Testis (tissue), 2 donors: ENCODE measurements at regions not wholly inside any gene's neighbourhood (a gene's known extent, or its start where the extent isn't known, plus 50 kb on each side); places are given as distances from the start of the nearest gene placed in this dataset.

ENCODE experiments used
- DNase-seq: peaks from one replicate; pipeline ENCODE4 v3.0.0-alpha.2; 2019
- H3K27ac ChIP-seq, 2 donors: fragments of 200-600 bp; sonication (generic); one replicate each; pipeline ENCODE4 v1.5.1; 2019
- H3K27me3 ChIP-seq: fragments of 200-600 bp; sonication (generic); one replicate; pipeline ENCODE4 v1.5.1; 2019
- H3K36me3 ChIP-seq: fragments of 200-600 bp; sonication (generic); one replicate; pipeline ENCODE4 v1.5.1; 2017; ENCODE audit warnings: low read depth; ENCODE audit errors: missing control alignments
- H3K4me1 ChIP-seq: fragments of 200-600 bp; sonication (generic); one replicate; pipeline ENCODE4 v1.5.1; 2019
- H3K4me3 ChIP-seq, 2 donors: fragments of 200-600 bp; sonication (generic); one replicate each; pipeline ENCODE4 v1.5.1; 2017 to 2019
- H3K9me3 ChIP-seq: fragments of 200-600 bp; sonication (generic); one replicate; pipeline ENCODE4 v1.5.1; 2017
- CTCF ChIP-seq, 3 experiments: fragments of 450-650 bp in 2 of 3; fragments of 200-600 bp in 1 of 3; sonication (generic) in 1 of 3; IDR thresholded peaks; one replicate each; pipeline ENCODE4 v1.5.1; 2016 to 2019; ENCODE audit warnings: antibody characterized with exemption in 3 of 3, mild to moderate bottlenecking in 2 of 3, moderate library complexity in 1 of 3
- POLR2A ChIP-seq: fragments of 450-650 bp; IDR thresholded peaks from one replicate; pipeline ENCODE4 v1.6.1; 2017; ENCODE audit warnings: antibody characterized with exemption, mild to moderate bottlenecking, moderate library complexity
- WGBS, 2 donors: methylation state at CpG; one replicate each; pipeline ENCODE4 v1.1.5; 2018; 5-methylcytosine and 5-hydroxymethylcytosine counted together
- intact Hi-C: fragments of 100-400 bp; cut with DNase I; formaldehyde crosslinking; loops from one replicate; pipeline ENCODE4 v1.15.1; 2023; ENCODE audit warnings: low total_unique reads

DNA sequence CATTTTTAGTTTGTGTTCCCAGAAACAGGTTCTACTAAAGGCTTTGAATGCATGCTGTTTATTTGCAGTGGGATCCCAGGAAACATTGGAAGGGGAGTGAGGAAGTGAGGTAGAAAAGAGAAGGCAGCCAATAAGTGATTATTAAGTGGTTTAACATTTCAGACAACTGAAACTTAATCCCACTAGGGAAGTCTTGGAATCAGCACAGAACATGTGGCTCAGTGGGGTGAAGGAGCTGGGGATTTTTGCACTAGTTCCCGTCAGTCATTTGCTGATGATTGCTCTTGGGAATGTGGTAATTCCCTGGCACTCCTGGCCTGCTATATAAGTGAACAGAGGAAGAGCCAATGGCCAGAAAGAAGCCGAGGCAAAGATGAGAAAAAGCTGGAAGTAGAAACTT is 1053.0 kb upstream of the IGFBP7 start:
- no peaks in the 10 kb centered on the region for H3K36me3 ChIP-seq
- peak; percentile 14 for DNase-seq
- no peaks in the 10 kb centered on the region for H3K9me3 ChIP-seq
- TF ChIP-seq POLR2A (no peak), CTCF (IDR thresholded peaks at IDR 0.05) (no peak)
- intact Hi-C loops: no loop called here
- H3K27ac ChIP-seq: no peak overlapping the region
- WGBS, 2 donors: 42 to 47% methylated on average over 2 of the region's 2 CpGs
- H3K4me1 ChIP-seq: no peaks in the 10 kb centered on the region
- no peak overlapping the region for H3K4me3 ChIP-seq
- no peaks in the 10 kb centered on the region for H3K27me3 ChIP-seq

DNA sequence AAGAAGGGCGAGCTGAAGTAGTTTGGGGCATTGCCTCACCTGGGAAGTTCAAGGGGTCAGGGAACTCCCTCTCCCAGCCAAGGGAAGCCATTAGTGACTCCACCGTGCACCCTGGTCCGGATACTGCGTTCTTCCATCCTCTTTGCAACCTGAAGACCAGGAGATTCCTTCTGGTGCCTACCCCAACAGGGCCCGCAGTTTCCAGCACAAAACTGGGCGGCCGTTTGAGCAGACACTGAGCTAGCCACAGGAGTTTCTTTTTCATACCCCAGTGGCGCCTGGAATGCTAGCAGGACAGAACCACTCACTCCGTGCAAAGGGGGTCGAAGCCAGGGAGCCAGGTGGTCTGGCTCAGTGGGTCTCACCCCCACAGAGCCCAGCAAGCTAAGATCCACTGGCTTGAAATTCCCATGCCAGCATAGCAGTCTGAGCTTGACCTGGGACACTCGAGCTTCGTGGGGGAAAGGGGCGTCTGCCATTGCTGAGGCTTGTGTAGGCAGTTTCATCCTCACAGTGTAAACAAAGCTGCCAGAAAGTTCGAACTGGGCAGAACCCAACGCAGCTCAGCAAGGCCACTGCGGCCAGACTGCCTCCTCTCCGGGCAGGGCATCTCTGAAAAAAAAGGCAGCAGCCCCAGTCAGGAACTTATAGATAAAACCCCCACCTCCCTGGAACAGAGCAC is 1039.4 kb upstream of the IGFBP7 start:
- whole genome bisulfite sequencing, 2 donors: 77 to 90% methylated on average over 14 to 17 of the region's 17 CpGs
- intact Hi-C loops: no loop called here
- no peaks in the 10 kb centered on the region for H3K9me3 ChIP-seq
- H3K4me3 ChIP-seq: no peak overlapping the region
- DNase-seq: no peak
- H3K4me1 ChIP-seq: no peaks in the 10 kb centered on the region
- no peaks in the 10 kb centered on the region for H3K36me3 ChIP-seq
- H3K27ac ChIP-seq: no peak overlapping the region
- no peaks in the 10 kb centered on the region for H3K27me3 ChIP-seq
- TF ChIP-seq CTCF (IDR thresholded peaks at IDR 0.05) (no peak), POLR2A (no peak)

GRCh38 chr4:58144721-58145120 is 1034.5 kb upstream of the IGFBP7 start:
- Histone ChIP-seq H3K4me3 (no peak overlapping the region), H3K4me1 (no peaks in the 10 kb centered on the region), H3K36me3 (no peaks in the 10 kb centered on the region), H3K27ac (no peak overlapping the region), H3K27me3 (no peaks in the 10 kb centered on the region), H3K9me3 (no peaks in the 10 kb centered on the region)
- WGBS, 2 donors: 85 to 87% methylated on average over 1 of the region's 1 CpG
- no peak for DNase-seq
- intact Hi-C loops: no loop called here
- TF ChIP-seq POLR2A (no peak), CTCF (IDR thresholded peaks at IDR 0.05) (no peak)

DNA sequence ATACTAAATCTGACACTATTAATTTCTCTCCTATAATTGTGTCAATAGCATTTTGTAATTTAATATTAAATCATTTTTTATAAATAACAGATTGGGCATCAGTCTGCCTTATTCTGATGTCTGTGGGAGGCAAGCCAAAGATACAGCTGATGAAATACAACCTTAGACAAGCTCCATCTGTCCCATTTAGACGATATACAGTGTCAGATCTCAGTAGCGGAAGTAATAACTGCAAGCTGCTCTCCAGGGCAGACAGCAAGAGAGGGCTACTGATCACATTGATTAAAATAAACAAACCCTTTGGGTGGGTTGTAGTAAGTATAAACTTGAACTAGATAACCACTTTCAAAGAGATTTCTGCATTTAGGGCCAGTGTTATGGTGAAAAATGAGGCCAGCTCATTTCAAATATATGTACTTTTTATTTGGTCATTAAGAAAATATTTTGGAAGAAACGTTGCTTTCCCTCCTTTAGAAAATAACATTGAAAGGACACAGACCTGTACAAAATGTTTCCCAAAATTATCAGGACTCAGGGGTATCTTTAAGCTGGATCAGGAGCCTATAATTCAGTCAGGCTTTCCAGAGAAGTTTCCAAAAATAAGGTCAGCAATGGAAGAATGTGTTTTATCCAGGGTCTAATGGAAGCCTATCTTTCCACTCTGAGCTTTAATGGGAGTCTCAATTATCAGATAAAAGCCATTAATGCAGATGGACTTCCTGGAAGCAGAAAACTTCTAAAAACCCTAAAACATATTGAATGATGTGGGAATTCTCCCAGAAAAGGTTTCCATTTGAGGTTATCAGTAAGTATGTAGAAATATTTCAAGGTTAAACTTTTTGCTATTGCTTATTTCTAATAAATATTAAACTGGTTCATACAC is 1028.8 kb upstream of the IGFBP7 start:
- no peaks in the 10 kb centered on the region for H3K27me3 ChIP-seq
- no peaks in the 10 kb centered on the region for H3K36me3 ChIP-seq
- H3K4me1 ChIP-seq: no peaks in the 10 kb centered on the region
- H3K9me3 ChIP-seq: no peaks in the 10 kb centered on the region
- no peak overlapping the region for H3K4me3 ChIP-seq
- WGBS, 2 donors: 43 to 45% methylated on average over 3 of the region's 3 CpGs
- DNase-seq: no peak
- intact Hi-C loops: no loop called here
- no peak overlapping the region for H3K27ac ChIP-seq
- TF ChIP-seq POLR2A: no peak
- TF ChIP-seq CTCF (IDR thresholded peaks at IDR 0.05): no peak
